H1 (cell line): ENCODE measurements at regions not wholly inside any gene's neighbourhood (a gene's known extent, or its start where the extent isn't known, plus 50 kb on each side); places are given as distances from the start of the nearest gene placed in this dataset.
"Not testable (repeated sequence)": the region's sequence is repeated elsewhere in the genome, so short reads cannot be mapped to it uniquely, and the experiment has no call there.

Source experiments
- CTCF ChIA-PET: fragments of 300-600 bp; sonication (Branson Sonifier 250); formaldehyde crosslinking; loops from one replicate; lab custom pipeline; 2021; ENCODE audit not compliant: partially characterized antibody; lab: Charles Lee
- POLR2A ChIA-PET: fragments of 300-600 bp; sonication (Branson Sonifier 250); formaldehyde crosslinking; loops from one replicate; lab custom pipeline; 2021; ENCODE audit warnings: inconsistent platforms; ENCODE audit not compliant: partially characterized antibody; lab: Charles Lee
- DNase-seq, 2 experiments: peaks; one replicate each; pipeline versions ENCODE4 v3.0.0 to v3.0.0-alpha.2; 2010 to 2022; ENCODE audit warnings: low spot score in 2 of 2, low read depth in 1 of 2, mixed read lengths in 1 of 2
- FAIRE-seq: peaks from 2 replicates; lab custom pipeline; 2011; peaks lifted over from hg19 to GRCh38; lab: Jason Lieb, UNC
- H2AFZ ChIP-seq: 2 replicates; pipeline ENCODE4 v1.8.1; 2012; ENCODE audit warnings: low read length, inconsistent platforms
- H2AK5ac ChIP-seq: 2 replicates; pipeline ENCODE4 v1.6.1; 2013; ENCODE audit warnings: low read depth, low read length
- H2BK120ac ChIP-seq: replicated peaks from 2 replicates; pipeline ENCODE3; 2013; ENCODE audit warnings: low read depth, low read length, inconsistent platforms
- H2BK12ac ChIP-seq: 2 replicates; pipeline ENCODE4 v1.6.1; 2013; ENCODE audit warnings: low read depth, low read length
- H2BK15ac ChIP-seq: 2 replicates; pipeline ENCODE4 v1.6.1; 2013; ENCODE audit warnings: low read length
- H2BK20ac ChIP-seq: 2 replicates; pipeline ENCODE4 v1.6.1; 2013; ENCODE audit warnings: low read length
- H2BK5ac ChIP-seq: 2 replicates; pipeline ENCODE4 v1.6.1; 2013; ENCODE audit warnings: low read depth, low read length
- H3K14ac ChIP-seq: 2 replicates; pipeline ENCODE4 v1.6.1; 2013; ENCODE audit warnings: inconsistent platforms; ENCODE audit not compliant: insufficient read length
- H3K18ac ChIP-seq: 2 replicates; pipeline ENCODE4 v1.6.1; 2013; ENCODE audit warnings: low read length; ENCODE audit errors: extremely low read depth
- H3K23ac ChIP-seq: 2 replicates; pipeline ENCODE4 v1.6.1; 2013; ENCODE audit warnings: inconsistent platforms; ENCODE audit not compliant: insufficient read length
- H3K23me2 ChIP-seq: 2 replicates; pipeline ENCODE4 v1.6.1; 2013; ENCODE audit warnings: low read depth, low read length
- H3K27ac ChIP-seq: 2 replicates; pipeline ENCODE4 v1.6.1; 2011; ENCODE audit warnings: low read depth, low read length, inconsistent platforms
- H3K27me3 ChIP-seq, 4 experiments: replicated peaks in 1 of 4; 1 replicate in 1 of 4; 2 replicates in 3 of 4; pipeline versions ENCODE4 v1.6.1 to v1.8.1; 2011 to 2013; ENCODE audit warnings: low read length in 3 of 4, mild to moderate bottlenecking in 3 of 4, inconsistent platforms in 2 of 4, mixed read lengths in 2 of 4, moderate library complexity in 1 of 4; ENCODE audit not compliant: control insufficient read depth in 3 of 4, insufficient read depth in 3 of 4; ENCODE audit errors: extremely low read depth in 1 of 4
- H3K36me3 ChIP-seq, 4 experiments: 2 replicates each; pipeline versions ENCODE4 v1.6.1 to v1.8.1; 2011 to 2013; ENCODE audit warnings: mild to moderate bottlenecking in 4 of 4, low read length in 3 of 4, moderate library complexity in 2 of 4, control low read depth in 1 of 4, inconsistent platforms in 1 of 4; ENCODE audit not compliant: insufficient read depth in 4 of 4, control insufficient read depth in 2 of 4
- H3K4ac ChIP-seq: replicated peaks from 2 replicates; pipeline ENCODE3; 2013; ENCODE audit warnings: low read length, low read depth, mixed read lengths, inconsistent platforms; ENCODE audit not compliant: insufficient read length
- H3K4me1 ChIP-seq, 4 experiments: replicated peaks in 1 of 4; 1 replicate in 1 of 4; 2 replicates in 3 of 4; pipeline versions ENCODE4 v1.6.1 to v1.8.1; 2011 to 2013; ENCODE audit warnings: low read length in 3 of 4, inconsistent platforms in 2 of 4, mixed read lengths in 1 of 4; ENCODE audit not compliant: insufficient read depth in 4 of 4, control insufficient read depth in 3 of 4
- H3K4me2 ChIP-seq, 2 experiments: 2 replicates each; pipeline versions ENCODE4 v1.6.1 to v1.8.1; 2011 to 2013; ENCODE audit warnings: low read depth in 2 of 2, low read length in 2 of 2, control low read depth in 1 of 2, inconsistent platforms in 1 of 2, mild to moderate bottlenecking in 1 of 2; ENCODE audit not compliant: insufficient read depth in 1 of 2
- H3K4me3 ChIP-seq, 4 experiments: fragments of 200-600, 300-600 bp in 1 of 4; sonication (generic), shearing (Covaris generic), sonication (Bioruptor Twin) in 1 of 4; 2 replicates each; pipeline versions ENCODE4 v1.5.1 to v1.8.1; 2011 to 2016; ENCODE audit warnings: low read length in 4 of 4, low read depth in 3 of 4, control low read depth in 2 of 4, inconsistent platforms in 2 of 4, mild to moderate bottlenecking in 2 of 4, mixed read lengths in 1 of 4, moderate library complexity in 1 of 4; ENCODE audit not compliant: insufficient read depth in 2 of 4; ENCODE audit errors: extremely low read depth in 1 of 4
- H3K56ac ChIP-seq: replicated peaks from 2 replicates; pipeline ENCODE3; 2013; ENCODE audit warnings: low read depth, mild to moderate bottlenecking, mixed read lengths, low read length, inconsistent platforms; ENCODE audit not compliant: insufficient read length
- H3K79me1 ChIP-seq: 2 replicates; pipeline ENCODE4 v1.6.1; 2013; ENCODE audit warnings: low read depth, low read length, control low read depth
- H3K79me2 ChIP-seq, 2 experiments: 2 replicates each; pipeline versions ENCODE4 v1.6.1 to v1.8.1; 2012 to 2013; ENCODE audit warnings: low read length in 2 of 2, mild to moderate bottlenecking in 2 of 2, inconsistent platforms in 1 of 2; ENCODE audit not compliant: insufficient read depth in 2 of 2, control insufficient read depth in 1 of 2
- H3K9ac ChIP-seq, 4 experiments: replicated peaks in 1 of 4; 1 replicate in 1 of 4; 2 replicates in 3 of 4; pipeline versions ENCODE4 v1.6.1 to v1.8.1; 2011 to 2013; ENCODE audit warnings: low read depth in 3 of 4, low read length in 3 of 4, control low read depth in 2 of 4, mild to moderate bottlenecking in 2 of 4, moderate library complexity in 2 of 4, inconsistent platforms in 1 of 4; ENCODE audit errors: extremely low read depth in 1 of 4
- H3K9me3 ChIP-seq, 2 experiments: 2 replicates each; pipeline versions ENCODE4 v1.6.1 to v1.8.1; 2012 to 2013; ENCODE audit warnings: mild to moderate bottlenecking in 2 of 2, moderate library complexity in 2 of 2, control low read depth in 1 of 2, inconsistent platforms in 1 of 2, low read depth in 1 of 2, low read length in 1 of 2, mixed read lengths in 1 of 2; ENCODE audit not compliant: insufficient read depth in 2 of 2
- H4K20me1 ChIP-seq, 2 experiments: replicated peaks in 1 of 2; 2 replicates each; pipeline versions ENCODE3 to v1.8.1; 2011 to 2013; ENCODE audit warnings: inconsistent platforms in 2 of 2, low read length in 2 of 2, mild to moderate bottlenecking in 1 of 2; ENCODE audit not compliant: insufficient read depth in 2 of 2, control insufficient read depth in 1 of 2
- H4K5ac ChIP-seq: 2 replicates; pipeline ENCODE4 v1.6.1; 2013; ENCODE audit warnings: low read length, low read depth, mixed read lengths, inconsistent platforms; ENCODE audit not compliant: insufficient read length
- H4K8ac ChIP-seq: 2 replicates; pipeline ENCODE4 v1.8.0; 2013; ENCODE audit warnings: mild to moderate bottlenecking, moderate library complexity, low read length, inconsistent platforms; ENCODE audit not compliant: insufficient read depth; ENCODE audit errors: extremely low read depth
- H4K91ac ChIP-seq: replicated peaks from 2 replicates; pipeline ENCODE3; 2013; ENCODE audit warnings: low read length, mixed read lengths, inconsistent platforms; ENCODE audit not compliant: insufficient read length
- WGBS, 2 experiments: shearing (Covaris generic) in 1 of 2; methylation state at CpG; one replicate each; pipeline versions ENCODE4 v1.1.6 to v1.1.7; 2013 to 2015; ENCODE audit warnings: low lambda C conversion rate in 2 of 2, mixed read lengths in 2 of 2, inconsistent platforms in 1 of 2, low coverage in 1 of 2, missing lambda C conversion rate in 1 of 2; ENCODE audit not compliant: insufficient replicate concordance in 2 of 2, insufficient coverage in 1 of 2, insufficient read length in 1 of 2; ENCODE audit errors: extremely low coverage in 1 of 2, missing lambda C conversion rate in 1 of 2; 5-methylcytosine and 5-hydroxymethylcytosine counted together

- H4K20me1 ChIP-seq, H3K14ac ChIP-seq, H2AK5ac ChIP-seq, H3K23ac ChIP-seq, H3K9me3 ChIP-seq, H2BK20ac ChIP-seq, H2BK12ac ChIP-seq, H3K4me2 ChIP-seq, H3K9ac ChIP-seq, H3K79me1 ChIP-seq, H3K4ac ChIP-seq, H3K4me3 ChIP-seq, H4K8ac ChIP-seq, H2BK120ac ChIP-seq, H4K91ac ChIP-seq, H3K56ac ChIP-seq, H2AFZ ChIP-seq, FAIRE-seq, H3K4me1 ChIP-seq, POLR2A ChIA-PET, H2BK5ac ChIP-seq, H3K18ac ChIP-seq, H3K23me2 ChIP-seq, DNase-seq, H3K27me3 ChIP-seq, H3K79me2 ChIP-seq, H2BK15ac ChIP-seq, H3K27ac ChIP-seq, H3K36me3 ChIP-seq, H4K5ac ChIP-seq: not testable (repeated sequence)
- WGBS, 2 experiments = 99% methylated on average over 18 of the region's 19 CpGs; no CpG with 5 or more reads in 1 of the 2 experiments
- CTCF ChIA-PET = interaction anchor here (1.2 kb wide), 2 partner anchors 12 to 317 kb away, joined by 3 to 4 read pairs; no protein-coding TSS in a partner anchor
Observed at GRCh38 chr11:14591046-14591445, 52.6 kb upstream of the PDE3B start.
